ENCODE measurements at regions not wholly inside any gene's neighbourhood (a gene's known extent, or its start where the extent isn't known, plus 50 kb on each side); places are given as distances from the start of the nearest gene placed in this dataset.

DNA sequence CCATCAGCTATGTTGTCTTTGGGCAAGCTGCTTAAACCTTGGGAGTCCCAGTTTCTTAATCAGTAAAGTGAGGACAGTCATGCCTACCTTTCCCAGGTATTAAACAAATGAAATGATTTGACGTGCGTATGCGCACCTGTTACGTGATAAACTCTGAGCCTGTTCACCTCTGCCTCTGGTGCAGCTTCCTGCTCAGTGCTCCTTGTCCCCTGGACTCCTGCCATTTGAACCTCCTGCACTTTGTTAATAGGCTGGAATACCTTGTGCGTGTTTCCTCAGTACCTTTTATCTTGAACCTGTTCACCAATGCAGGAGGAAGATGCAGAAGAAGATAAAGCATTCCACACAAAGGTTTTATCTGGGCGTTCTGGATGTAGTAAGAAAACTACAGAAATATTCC is 211.9 kb downstream of the CEP135 start:
- TF ChIP-seq, protein P1, sequence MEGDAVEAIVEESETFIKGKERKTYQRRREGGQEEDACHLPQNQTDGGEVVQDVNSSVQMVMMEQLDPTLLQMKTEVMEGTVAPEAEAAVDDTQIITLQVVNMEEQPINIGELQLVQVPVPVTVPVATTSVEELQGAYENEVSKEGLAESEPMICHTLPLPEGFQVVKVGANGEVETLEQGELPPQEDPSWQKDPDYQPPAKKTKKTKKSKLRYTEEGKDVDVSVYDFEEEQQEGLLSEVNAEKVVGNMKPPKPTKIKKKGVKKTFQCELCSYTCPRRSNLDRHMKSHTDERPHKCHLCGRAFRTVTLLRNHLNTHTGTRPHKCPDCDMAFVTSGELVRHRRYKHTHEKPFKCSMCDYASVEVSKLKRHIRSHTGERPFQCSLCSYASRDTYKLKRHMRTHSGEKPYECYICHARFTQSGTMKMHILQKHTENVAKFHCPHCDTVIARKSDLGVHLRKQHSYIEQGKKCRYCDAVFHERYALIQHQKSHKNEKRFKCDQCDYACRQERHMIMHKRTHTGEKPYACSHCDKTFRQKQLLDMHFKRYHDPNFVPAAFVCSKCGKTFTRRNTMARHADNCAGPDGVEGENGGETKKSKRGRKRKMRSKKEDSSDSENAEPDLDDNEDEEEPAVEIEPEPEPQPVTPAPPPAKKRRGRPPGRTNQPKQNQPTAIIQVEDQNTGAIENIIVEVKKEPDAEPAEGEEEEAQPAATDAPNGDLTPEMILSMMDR (IDR thresholded peaks at IDR 0.05), result no peak
- no peak for TF ChIP-seq EZH2 (IDR thresholded peaks at IDR 0.05)
